HepG2 (cell line): ENCODE measurements at regions not wholly inside any gene's neighbourhood (a gene's known extent, or its start where the extent isn't known, plus 50 kb on each side); places are given as distances from the start of the nearest gene placed in this dataset.

ENCODE experiments used
- CTCF ChIP-seq: sonication (generic); formaldehyde crosslinking; IDR thresholded peaks from 2 replicates; pipeline ENCODE4 v1.5.0; 2020; ENCODE audit warnings: mild to moderate bottlenecking, missing genetic modification reagents, moderate library complexity
- SRF ChIP-seq: IDR thresholded peaks from 2 replicates; pipeline ENCODE4 v1.6.1; 2011; ENCODE audit warnings: mild to moderate bottlenecking, low read depth, low read length, moderate library complexity
- ZNF138 ChIP-seq: sonication (generic); formaldehyde crosslinking; IDR thresholded peaks from 2 replicates; pipeline ENCODE4 v1.5.0; 2020; ENCODE audit warnings: mild to moderate bottlenecking, low read depth, missing genetic modification reagents
- ZNF605 ChIP-seq: sonication (generic); formaldehyde crosslinking; IDR thresholded peaks from 2 replicates; pipeline ENCODE4 v1.8.0; 2022; ENCODE audit warnings: mild to moderate bottlenecking, missing genetic modification reagents

DNA sequence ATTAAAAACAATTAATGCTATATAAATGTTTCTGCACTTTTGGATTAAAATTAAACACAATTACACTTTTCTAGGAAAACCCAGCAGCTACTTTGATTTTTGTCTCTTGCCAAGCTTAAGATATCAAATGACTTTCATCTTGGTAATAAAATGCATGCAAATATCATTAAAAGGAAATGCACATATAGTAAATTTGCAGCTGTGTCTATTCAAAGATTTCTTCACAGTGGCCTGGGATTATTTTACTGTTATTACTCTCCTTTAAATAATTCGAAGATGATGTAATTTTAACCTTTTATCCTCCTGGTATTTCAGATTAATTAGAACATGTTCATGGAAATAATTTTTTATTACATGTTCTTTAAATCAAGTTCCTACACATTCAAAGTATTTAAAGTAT, 529.5 kb upstream of the RGMB start:
- TF ChIP-seq SRF = no peak
- TF ChIP-seq ZNF605 = no peak
- TF ChIP-seq ZNF138 = no peak
- TF ChIP-seq CTCF (CRISPR knock-in tag) = no peak
